GM20431 (cell line): ENCODE measurements at regions not wholly inside any gene's neighbourhood (a gene's known extent, or its start where the extent isn't known, plus 50 kb on each side); places are given as distances from the start of the nearest gene placed in this dataset.
"Not testable (repeated sequence)": the region's sequence is repeated elsewhere in the genome, so short reads cannot be mapped to it uniquely, and the experiment has no call there.

Experiments
- in situ Hi-C: fragments of 300-500 bp; cut with MseI, MboI; formaldehyde crosslinking; loops from one replicate; pipeline ENCODE4 v1.15.0; 2020; ENCODE audit warnings: low sequenced_read_pairs; ENCODE audit not compliant: unreplicated experiment

- in situ Hi-C loops, result no loop called here
Observed at GRCh38 chr4:163077680-163078079, 89.0 kb downstream of the NAF1 start.

GRCh38 chr4:163072222-163072621, 94.5 kb downstream of the NAF1 start:
- in situ Hi-C loops, result no loop called here

DNA sequence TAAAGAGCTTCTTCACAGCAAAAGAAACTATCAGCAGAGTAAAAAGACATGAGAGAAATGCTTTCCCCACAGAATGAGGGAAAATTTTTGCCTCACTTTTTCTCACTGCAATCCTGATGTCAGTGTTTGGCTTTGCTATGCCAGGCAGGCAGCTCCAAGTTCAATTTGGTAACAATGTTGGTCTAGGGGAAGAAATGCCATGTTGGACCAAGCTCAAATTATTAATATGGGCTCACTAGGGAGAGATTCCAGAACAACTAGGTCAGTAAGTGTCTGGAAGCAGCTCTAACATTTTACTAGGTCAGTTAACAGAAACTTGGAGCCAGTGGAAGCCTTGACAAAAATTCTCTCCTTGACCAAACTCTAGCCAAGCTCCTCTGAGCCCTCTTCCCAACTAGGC, 95.4 kb downstream of the NAF1 start:
- in situ Hi-C loops, result no loop called here

DNA sequence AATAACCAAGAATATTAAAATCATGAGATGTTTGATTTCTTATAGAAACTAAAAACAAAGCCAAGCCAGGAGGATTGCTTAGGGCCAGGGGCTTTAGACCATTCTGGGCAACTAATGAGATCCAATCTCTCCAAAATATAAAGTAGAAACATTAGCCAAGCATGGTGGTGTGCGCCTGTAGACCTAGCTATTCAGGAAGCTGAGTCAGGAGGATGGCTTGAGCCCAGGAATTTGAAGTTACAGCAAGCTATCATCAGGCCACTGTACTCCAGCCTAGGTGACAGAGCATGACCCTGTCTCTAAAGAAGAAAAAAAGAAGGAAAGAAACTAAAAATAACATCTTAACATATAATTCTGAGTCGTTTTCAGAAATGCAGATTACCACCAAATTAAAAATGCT, 96.7 kb downstream of the NAF1 start:
- in situ Hi-C loops, result no loop called here

DNA sequence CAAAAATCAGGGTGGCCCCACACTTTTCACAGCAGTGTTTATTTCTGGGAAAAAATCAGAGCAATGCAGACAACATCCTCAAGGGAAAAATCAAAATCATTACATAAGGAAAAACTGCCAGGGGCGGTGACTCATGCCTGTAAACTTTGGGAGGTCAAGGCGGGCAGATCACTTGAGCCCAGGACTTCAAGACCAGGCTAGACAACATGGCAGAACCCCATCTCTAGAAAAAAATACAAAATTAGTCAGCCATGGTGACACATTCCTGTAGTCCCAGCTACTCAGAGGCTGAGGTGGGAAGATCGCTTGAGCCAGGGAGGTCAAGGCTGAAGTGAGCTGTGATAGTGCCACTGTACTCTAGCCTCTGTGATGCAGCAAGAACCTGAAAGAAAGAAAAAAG, 102.8 kb downstream of the NAF1 start:
- in situ Hi-C loops, result no loop called here

DNA sequence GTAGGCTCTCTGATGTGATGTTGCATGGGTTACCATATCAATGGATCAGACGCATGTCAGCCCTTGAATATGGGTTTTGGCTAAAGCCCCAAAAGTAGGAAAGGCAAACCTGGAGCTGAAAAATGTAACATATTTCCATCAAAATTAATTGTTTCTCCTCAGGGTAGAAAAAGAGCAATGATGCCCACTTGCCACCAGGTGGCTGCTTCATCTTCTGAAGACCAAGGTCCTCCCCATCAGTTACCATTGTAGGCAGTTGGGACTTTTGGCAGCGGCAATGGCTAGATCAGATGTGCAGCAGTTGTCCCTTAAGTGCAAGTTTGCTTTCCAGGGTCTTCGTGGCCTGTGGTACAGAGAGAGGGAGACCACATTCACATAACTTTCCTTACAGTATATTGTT, 118.2 kb downstream of the NAF1 start:
- in situ Hi-C loops, result no loop called here

DNA sequence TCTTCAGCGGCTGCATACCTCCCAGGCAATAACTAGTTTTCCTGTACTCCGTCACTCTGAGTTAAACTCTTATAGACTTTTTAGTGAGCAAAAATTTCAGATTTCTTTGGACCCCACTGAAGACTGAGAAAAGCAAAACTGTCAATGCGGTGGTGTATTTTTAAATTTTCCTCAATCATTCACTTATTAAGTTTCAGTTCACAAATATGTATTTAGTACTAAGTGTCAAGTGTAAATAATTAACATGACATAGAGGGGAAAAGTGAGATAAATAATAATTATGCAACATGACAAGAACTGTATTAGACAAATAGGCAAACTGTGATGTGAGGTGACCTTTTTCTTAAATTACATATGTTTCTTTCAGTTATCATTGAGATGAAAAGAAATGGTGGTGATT, 124.4 kb downstream of the NAF1 start:
- in situ Hi-C loops, result no loop called here

GRCh38 chr4:163017135-163017534, 149.6 kb downstream of the NAF1 start:
- in situ Hi-C loops, result no loop called here

DNA sequence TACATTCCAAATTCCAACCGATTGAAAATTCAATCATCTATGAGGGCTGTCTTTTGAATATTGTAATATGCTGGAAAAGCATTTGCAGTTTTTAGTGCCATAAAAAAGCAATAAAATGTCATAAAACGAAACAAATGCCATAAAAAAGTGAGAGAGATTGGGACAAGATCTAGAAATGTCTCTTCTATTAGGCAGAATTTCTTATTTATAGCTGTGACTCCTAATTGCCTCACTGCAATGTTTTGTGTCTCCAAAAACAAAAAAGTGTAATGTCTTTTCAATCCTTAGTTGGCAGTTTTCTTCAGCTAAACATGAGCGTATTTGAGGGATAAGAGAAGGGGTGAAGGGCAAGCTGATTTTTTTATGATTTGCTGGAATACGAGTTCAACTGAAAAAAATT, 153.9 kb downstream of the NAF1 start:
- in situ Hi-C loops, result no loop called here

DNA sequence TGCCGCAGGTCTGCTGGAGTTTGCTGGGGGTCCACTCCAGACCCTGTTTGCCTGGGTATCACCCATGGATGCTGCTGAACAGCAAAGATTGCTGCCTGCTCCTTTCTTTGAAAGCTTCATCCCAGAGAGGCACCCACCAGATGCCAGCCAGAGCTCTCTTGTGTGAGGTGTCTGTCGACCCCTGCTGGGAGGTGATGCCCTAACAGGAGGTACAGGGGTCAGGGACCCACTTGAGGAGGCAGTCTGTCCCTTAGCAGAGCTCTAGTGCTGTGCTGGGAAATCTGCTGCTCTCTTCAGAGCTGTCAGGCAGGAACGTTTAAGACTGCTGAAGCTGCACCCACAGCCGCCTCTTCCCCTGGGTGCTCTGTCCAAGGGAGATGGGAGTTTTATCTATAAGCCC, 162.7 kb downstream of the NAF1 start:
- in situ Hi-C loops, result no loop called here

GRCh38 chr4:162988530-162988929, 178.2 kb downstream of the NAF1 start:
- in situ Hi-C loops, result no loop called here

GRCh38 chr4:162985131-162985530, 181.6 kb downstream of the NAF1 start:
- in situ Hi-C loops, result no loop called here

DNA sequence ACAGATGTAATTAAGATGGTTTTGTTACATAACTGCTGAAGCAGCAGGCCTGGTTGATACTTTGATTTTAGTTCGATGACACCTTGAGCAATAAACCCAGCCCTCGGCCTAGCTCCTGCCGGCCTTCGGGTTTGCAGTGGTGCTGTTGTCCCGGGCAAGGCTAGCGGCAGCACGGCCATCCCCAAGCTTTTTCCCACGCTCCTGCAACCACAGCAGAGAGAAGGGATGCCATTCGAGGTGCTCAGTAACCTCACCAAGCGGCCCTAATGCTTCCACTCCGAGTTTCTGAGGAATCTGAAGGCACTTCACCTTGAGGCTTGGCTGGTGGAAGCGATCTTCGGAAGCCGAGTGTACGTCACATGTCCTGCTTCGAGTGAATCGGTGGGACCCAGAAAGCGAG, 182.1 kb downstream of the NAF1 start:
- in situ Hi-C loops, result no loop called here

DNA sequence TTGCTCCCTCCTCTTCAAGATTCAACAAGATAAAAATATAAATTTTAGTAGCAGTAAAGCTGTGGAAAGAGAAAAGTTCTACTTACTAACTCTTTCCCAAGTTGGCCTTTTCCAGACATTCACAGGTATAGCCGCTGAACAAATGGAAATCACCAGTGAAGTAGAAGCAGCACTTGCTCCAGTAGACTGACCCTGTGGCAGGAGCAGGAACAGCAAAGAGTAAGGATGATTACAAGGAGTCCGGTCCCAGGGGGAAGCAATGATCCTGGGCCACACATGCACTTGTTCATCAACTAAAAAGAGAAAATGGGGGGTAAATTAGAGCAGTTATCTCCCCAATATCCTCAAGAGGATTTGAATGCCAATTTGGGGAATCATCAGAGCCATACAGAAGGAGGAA, 184.9 kb downstream of the NAF1 start:
- in situ Hi-C loops, result no loop called here

- in situ Hi-C loops, result no loop called here
Observed at GRCh38 chr4:162978398-162978797, 188.3 kb downstream of the NAF1 start.

- in situ Hi-C loops, result no loop called here
Observed at GRCh38 chr4:162977788-162978187, 188.9 kb downstream of the NAF1 start.

- in situ Hi-C loops, result no loop called here
Observed at GRCh38 chr4:162972661-162973330, 193.9 kb downstream of the NAF1 start.

DNA sequence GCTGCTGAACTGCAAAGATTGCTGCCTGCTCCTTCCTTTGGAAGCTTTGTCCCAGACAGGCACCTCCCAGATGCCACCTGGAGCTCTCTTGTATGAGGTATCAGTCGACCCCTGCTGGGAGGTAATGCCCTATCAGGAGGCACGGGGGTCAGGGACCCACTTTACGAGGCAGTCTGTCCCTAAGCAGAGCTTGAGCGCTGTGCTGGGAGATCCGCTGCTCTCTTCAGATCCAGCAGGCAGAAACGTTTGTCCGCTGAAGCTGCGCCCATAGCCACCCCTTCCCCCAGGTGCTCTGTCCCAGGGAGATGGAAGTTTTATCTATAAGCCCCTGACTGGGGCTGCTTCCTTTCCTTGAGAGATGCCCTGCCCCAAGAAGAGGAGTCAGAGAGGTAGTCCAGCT, 197.5 kb downstream of the NAF1 start:
- in situ Hi-C loops, result no loop called here

GRCh38 chr4:162965978-162966377, 200.7 kb downstream of the NAF1 start:
- in situ Hi-C loops, result not testable (repeated sequence)

DNA sequence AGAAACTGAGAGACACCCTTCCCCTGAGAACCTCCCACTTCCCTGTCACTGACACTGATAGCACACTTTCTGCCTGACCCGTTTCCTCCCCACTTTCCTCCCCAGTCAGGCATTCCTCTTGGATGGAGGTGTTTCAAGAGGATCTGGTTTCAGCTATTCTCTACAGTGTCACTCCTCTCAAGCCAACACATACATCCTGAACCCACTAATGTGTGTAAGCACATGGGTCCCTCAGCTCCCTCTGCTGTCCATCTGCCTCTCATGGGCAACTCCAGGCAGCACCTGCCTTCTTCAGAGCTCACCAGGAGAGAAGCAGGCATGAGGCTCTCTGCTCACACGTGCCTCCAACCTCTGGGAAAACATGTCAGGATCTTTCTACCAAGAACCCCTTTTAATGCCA, 207.6 kb downstream of the NAF1 start:
- in situ Hi-C loops, result no loop called here

DNA sequence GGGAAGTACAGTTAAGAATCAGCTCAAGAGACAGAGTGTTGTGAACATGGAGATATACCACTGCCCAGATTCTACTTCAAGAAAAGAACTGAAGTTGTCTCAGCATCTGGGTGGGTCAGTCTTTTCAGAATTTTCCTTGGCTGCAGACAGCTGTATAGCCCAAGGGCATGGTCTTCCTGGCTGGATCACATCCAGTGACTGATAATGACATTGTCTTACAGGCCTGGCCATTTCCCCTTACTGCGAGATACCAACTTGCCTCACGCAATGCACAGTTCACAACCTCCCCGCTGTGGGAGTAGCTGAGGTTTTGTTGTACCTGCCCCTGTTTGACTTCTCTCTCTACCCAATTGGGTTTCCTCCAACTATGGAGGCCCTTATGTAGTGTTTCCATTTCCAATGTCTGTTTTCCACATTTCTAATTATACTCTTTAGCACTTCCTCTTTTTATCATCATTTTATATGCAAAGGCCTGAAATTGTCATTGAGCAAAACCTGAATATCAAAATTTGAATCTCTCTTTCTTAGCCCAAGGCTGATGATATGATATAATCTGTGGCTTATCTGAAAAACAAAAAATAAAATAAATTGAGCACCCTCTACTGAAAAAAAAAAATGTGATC, 209.1 kb downstream of the NAF1 start:
- in situ Hi-C loops, result no loop called here

GRCh38 chr4:162954976-162955375, 211.7 kb downstream of the NAF1 start:
- in situ Hi-C loops, result no loop called here
